GM12891 (cell line): ENCODE measurements at regions not wholly inside any gene's neighbourhood (a gene's known extent, or its start where the extent isn't known, plus 50 kb on each side); places are given as distances from the start of the nearest gene placed in this dataset.

Source experiments
- PAX5 ChIP-seq: IDR thresholded peaks from 2 replicates; pipeline ENCODE4 v1.6.1; 2011; ENCODE audit warnings: low read length, moderate library complexity, mild to moderate bottlenecking; ENCODE audit not compliant: insufficient read depth, severe bottlenecking
- POLR2A ChIP-seq: IDR thresholded peaks from 2 replicates; pipeline ENCODE4 v1.6.1; 2011; ENCODE audit warnings: low read depth, low read length, control low read depth
- POLR2AphosphoS5 ChIP-seq: IDR thresholded peaks from 2 replicates; pipeline ENCODE4 v1.6.1; 2011; ENCODE audit warnings: low read depth, low read length, control low read depth
- POU2F2 ChIP-seq: IDR thresholded peaks from 2 replicates; pipeline ENCODE4 v1.6.1; 2011; ENCODE audit warnings: low read depth, mild to moderate bottlenecking, control low read depth, low read length, moderate library complexity
- TAF1 ChIP-seq: IDR thresholded peaks from 2 replicates; pipeline ENCODE4 v1.6.1; 2011; ENCODE audit warnings: low read depth, low read length, control low read depth

- TF ChIP-seq POLR2A (no peak), POLR2AphosphoS5 (no peak), TAF1 (no peak), POU2F2 (no peak), PAX5 (no peak)
Observed at GRCh38 chr13:86862137-86862536, 809.0 kb upstream of the SLITRK5 start.
